A549 (cell line): ENCODE measurements at regions not wholly inside any gene's neighbourhood (a gene's known extent, or its start where the extent isn't known, plus 50 kb on each side); places are given as distances from the start of the nearest gene placed in this dataset.

Experiments used
- ATAC-seq, 2 experiments: fragments of 200-7000 bp in 1 of 2; fragments of >200 bp in 1 of 2; cut with Nextera tagmentation in 1 of 2; cut with Tn5 transposase in 1 of 2; 3 replicates each; pipeline versions ENCODE4 v1.8.0 to v1.9.1; 2018 to 2020; ENCODE audit warnings: mild to moderate bottlenecking in 1 of 2, moderate library complexity in 1 of 2
- CTCF ChIA-PET: fragments of 300-600 bp; sonication (Branson Sonifier 250); formaldehyde crosslinking; extraction: SDS; loops from one replicate; lab custom pipeline; 2021; ENCODE audit warnings: antibody characterized with exemption, inconsistent platforms; lab: Yijun Ruan, JAX
- POLR2A ChIA-PET: fragments of 350-600 bp; formaldehyde crosslinking; extraction: SDS; loops from one replicate; lab custom pipeline; 2021; ENCODE audit warnings: antibody characterized with exemption, inconsistent platforms; lab: Yijun Ruan, JAX
- DNase-seq, 2 experiments: peaks; one replicate each; pipeline versions ENCODE4 v3.0.0 to v3.0.0-alpha.2; 2011 to 2016; ENCODE audit warnings: low read depth in 1 of 2, low spot score in 1 of 2
- FAIRE-seq: peaks from 2 replicates; lab custom pipeline; 2011; peaks lifted over from hg19 to GRCh38; lab: Jason Lieb, UNC
- H3K27ac ChIP-seq, 2 experiments: fragments of >200 bp; sonication (Bioruptor Twin); formaldehyde crosslinking; 3 replicates each; pipeline ENCODE4 v1.5.1; 2016 to 2017
- H3K4me1 ChIP-seq: fragments of >200 bp; sonication (Bioruptor Twin); formaldehyde crosslinking; 3 replicates; pipeline ENCODE4 v1.6.1; 2016
- H3K4me2 ChIP-seq: fragments of >200 bp; sonication (Bioruptor Twin); formaldehyde crosslinking; 3 replicates; pipeline ENCODE4 v1.6.1; 2016
- H3K4me3 ChIP-seq: fragments of >200 bp; sonication (Bioruptor Twin); formaldehyde crosslinking; 3 replicates; pipeline ENCODE4 v1.5.1; 2016
- H3K9me3 ChIP-seq: fragments of >200 bp; sonication (Bioruptor Twin); formaldehyde crosslinking; 3 replicates; pipeline ENCODE4 v1.6.1; 2016
- CHD2 ChIP-seq: fragments of 150-350 bp; IDR thresholded peaks from 2 replicates; pipeline ENCODE4 v1.6.1; 2014; ENCODE audit warnings: low read length; ENCODE audit not compliant: partially characterized antibody
- CHD4 ChIP-seq: fragments of 200-600 bp; sonication (generic); IDR thresholded peaks from 2 replicates; pipeline ENCODE4 v1.6.1; 2016; ENCODE audit warnings: antibody characterized with exemption, mild to moderate bottlenecking, borderline replicate concordance
- EHMT2 ChIP-seq: fragments of 200-600 bp; sonication (generic); IDR thresholded peaks from 2 replicates; pipeline ENCODE4 v1.6.1; 2016; ENCODE audit warnings: antibody characterized with exemption, low read depth, mild to moderate bottlenecking, moderate library complexity
- FOSL2 ChIP-seq, 2 experiments: fragments of 450-650 bp in 1 of 2; fragments of >200 bp in 1 of 2; sonication (Bioruptor Twin) in 1 of 2; formaldehyde crosslinking; IDR thresholded peaks; 2 replicates each; pipeline versions ENCODE4 v1.5.0 to v1.6.1; 2016 to 2020; ENCODE audit warnings: mild to moderate bottlenecking in 1 of 2, moderate library complexity in 1 of 2
- HOXA7 ChIP-seq: fragments of 250-450 bp; sonication (Bioruptor Pico); IDR thresholded peaks from 2 replicates; pipeline ENCODE4 v1.5.0; 2020; ENCODE audit warnings: mild to moderate bottlenecking, moderate library complexity
- KDM5A ChIP-seq: fragments of 200-600 bp; sonication (generic); IDR thresholded peaks from 2 replicates; pipeline ENCODE4 v1.6.1; 2016; ENCODE audit warnings: antibody characterized with exemption, mild to moderate bottlenecking
- MAZ ChIP-seq: fragments of 150-350 bp; IDR thresholded peaks from 2 replicates; pipeline ENCODE4 v1.6.1; 2014; ENCODE audit warnings: antibody characterized with exemption, low read depth, low read length, borderline replicate concordance
- NFE2L2 ChIP-seq: fragments of 150-350 bp; conservative IDR thresholded peaks from 2 replicates; pipeline ENCODE4 v1.6.1; 2014; ENCODE audit warnings: low read length
- NPAS2 ChIP-seq: fragments of 250-450 bp; sonication (Bioruptor Pico); IDR thresholded peaks from 2 replicates; pipeline ENCODE4 v1.8.0; 2022; ENCODE audit warnings: mild to moderate bottlenecking, moderate library complexity, borderline replicate concordance
- NR3C1 ChIP-seq: fragments of >200 bp; sonication (Bioruptor Twin); formaldehyde crosslinking; IDR thresholded peaks from 3 replicates; pipeline ENCODE4 v1.6.1; 2017
- RAD21 ChIP-seq, 2 experiments: fragments of >200 bp in 1 of 2; sonication (Bioruptor Twin) in 1 of 2; formaldehyde crosslinking in 1 of 2; IDR thresholded peaks in 1 of 2; conservative IDR thresholded peaks in 1 of 2; 2 replicates in 1 of 2; 3 replicates in 1 of 2; pipeline ENCODE4 v1.6.1; 2012 to 2018; ENCODE audit warnings: inconsistent platforms in 1 of 2
- RARB ChIP-seq: fragments of 250-450 bp; sonication (Bioruptor Pico); IDR thresholded peaks from 2 replicates; pipeline ENCODE4 v1.8.0; 2021; ENCODE audit warnings: mild to moderate bottlenecking, moderate library complexity
- REST ChIP-seq: fragments of 200-600 bp; sonication (generic); IDR thresholded peaks from 2 replicates; pipeline ENCODE4 v1.6.1; 2016; ENCODE audit warnings: antibody characterized with exemption, mild to moderate bottlenecking, moderate library complexity
- SMC3 ChIP-seq: fragments of >200 bp; sonication (Bioruptor Twin); formaldehyde crosslinking; IDR thresholded peaks from 3 replicates; pipeline ENCODE4 v1.6.1; 2018; ENCODE audit warnings: inconsistent platforms
- SREBF2 ChIP-seq: fragments of 450-650 bp; IDR thresholded peaks from 2 replicates; pipeline ENCODE4 v1.6.1; 2014; ENCODE audit warnings: mild to moderate bottlenecking, moderate library complexity
- TP53 ChIP-seq: fragments of 250-450 bp; sonication (Bioruptor Pico); IDR thresholded peaks from 2 replicates; pipeline ENCODE4 v1.5.0; 2021; ENCODE audit warnings: mild to moderate bottlenecking, moderate library complexity
- ZC3H11A ChIP-seq: fragments of 450-650 bp; IDR thresholded peaks from 2 replicates; pipeline ENCODE4 v1.6.1; 2014; ENCODE audit warnings: antibody characterized with exemption, mild to moderate bottlenecking
- WGBS: methylation state at CpG from one replicate; pipeline ENCODE4 v1.1.6; 2017; ENCODE audit errors: missing lambda C conversion rate; 5-methylcytosine and 5-hydroxymethylcytosine counted together
- TF ChIP-seq, protein P1 (sequence below): fragments of 250-450 bp; sonication (Bioruptor Pico); IDR thresholded peaks from 2 replicates; pipeline ENCODE4 v1.5.0; 2020; ENCODE audit warnings: low read depth, mild to moderate bottlenecking, moderate library complexity
- TF ChIP-seq, protein P2 (sequence below): fragments of 250-450 bp; sonication (Bioruptor Pico); IDR thresholded peaks from 2 replicates; pipeline ENCODE4 v1.5.0; 2021; ENCODE audit warnings: mild to moderate bottlenecking, moderate library complexity, borderline replicate concordance
- TF ChIP-seq, protein P3 (sequence below): IDR thresholded peaks from 2 replicates; pipeline ENCODE4 v1.6.1; 2012; ENCODE audit warnings: low read depth, borderline replicate concordance
- TF ChIP-seq, protein P4 (sequence below): fragments of 150-350 bp; IDR thresholded peaks from 2 replicates; pipeline ENCODE4 v1.6.1; 2014; ENCODE audit warnings: low read depth, mild to moderate bottlenecking, low read length

- CTCF ChIA-PET: interaction anchor here (0.6 kb wide), 1 partner anchor 1209 kb away, joined by 3 read pairs; no protein-coding TSS in a partner anchor
- Histone ChIP-seq H3K4me3 (no peak overlapping the region), H3K9me3 (no peaks in the 10 kb centered on the region), H3K27ac (no peak overlapping the region), H3K4me2 (no peak overlapping the region), H3K4me1 (no peaks in the 10 kb centered on the region)
- WGBS: 57% methylated on average over 7 of the region's 7 CpGs
- ATAC-seq (no peak), FAIRE-seq (no peak), DNase-seq (no peak)
- TF ChIP-seq EHMT2 (no peak), ZC3H11A (no peak), MAZ (no peak), NR3C1 (no peak), CHD4 (no peak), NPAS2 (CRISPR knock-in tag) (no peak), HOXA7 (CRISPR knock-in tag) (no peak), REST (no peak), KDM5A (no peak), CHD2 (no peak), RARB (CRISPR knock-in tag) (no peak), NFE2L2 (no peak), RAD21 (conservative IDR thresholded peaks at IDR 0.05 in 1 of 2, IDR thresholded peaks at IDR 0.05 in 1 of 2) (no peak), SREBF2 (no peak)
- TF ChIP-seq, protein P1, sequence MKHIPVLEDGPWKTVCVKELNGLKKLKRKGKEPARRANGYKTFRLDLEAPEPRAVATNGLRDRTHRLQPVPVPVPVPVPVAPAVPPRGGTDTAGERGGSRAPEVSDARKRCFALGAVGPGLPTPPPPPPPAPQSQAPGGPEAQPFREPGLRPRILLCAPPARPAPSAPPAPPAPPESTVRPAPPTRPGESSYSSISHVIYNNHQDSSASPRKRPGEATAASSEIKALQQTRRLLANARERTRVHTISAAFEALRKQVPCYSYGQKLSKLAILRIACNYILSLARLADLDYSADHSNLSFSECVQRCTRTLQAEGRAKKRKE: no peak
- TF ChIP-seq, protein P2, sequence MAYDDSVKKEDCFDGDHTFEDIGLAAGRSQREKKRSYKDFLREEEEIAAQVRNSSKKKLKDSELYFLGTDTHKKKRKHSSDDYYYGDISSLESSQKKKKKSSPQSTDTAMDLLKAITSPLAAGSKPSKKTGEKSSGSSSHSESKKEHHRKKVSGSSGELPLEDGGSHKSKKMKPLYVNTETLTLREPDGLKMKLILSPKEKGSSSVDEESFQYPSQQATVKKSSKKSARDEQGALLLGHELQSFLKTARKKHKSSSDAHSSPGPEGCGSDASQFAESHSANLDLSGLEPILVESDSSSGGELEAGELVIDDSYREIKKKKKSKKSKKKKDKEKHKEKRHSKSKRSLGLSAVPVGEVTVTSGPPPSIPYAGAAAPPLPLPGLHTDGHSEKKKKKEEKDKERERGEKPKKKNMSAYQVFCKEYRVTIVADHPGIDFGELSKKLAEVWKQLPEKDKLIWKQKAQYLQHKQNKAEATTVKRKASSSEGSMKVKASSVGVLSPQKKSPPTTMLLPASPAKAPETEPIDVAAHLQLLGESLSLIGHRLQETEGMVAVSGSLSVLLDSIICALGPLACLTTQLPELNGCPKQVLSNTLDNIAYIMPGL (CRISPR knock-in tag): no peak
- TF ChIP-seq, protein P3, sequence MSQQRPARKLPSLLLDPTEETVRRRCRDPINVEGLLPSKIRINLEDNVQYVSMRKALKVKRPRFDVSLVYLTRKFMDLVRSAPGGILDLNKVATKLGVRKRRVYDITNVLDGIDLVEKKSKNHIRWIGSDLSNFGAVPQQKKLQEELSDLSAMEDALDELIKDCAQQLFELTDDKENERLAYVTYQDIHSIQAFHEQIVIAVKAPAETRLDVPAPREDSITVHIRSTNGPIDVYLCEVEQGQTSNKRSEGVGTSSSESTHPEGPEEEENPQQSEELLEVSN: no peak
- TF ChIP-seq, protein P4, sequence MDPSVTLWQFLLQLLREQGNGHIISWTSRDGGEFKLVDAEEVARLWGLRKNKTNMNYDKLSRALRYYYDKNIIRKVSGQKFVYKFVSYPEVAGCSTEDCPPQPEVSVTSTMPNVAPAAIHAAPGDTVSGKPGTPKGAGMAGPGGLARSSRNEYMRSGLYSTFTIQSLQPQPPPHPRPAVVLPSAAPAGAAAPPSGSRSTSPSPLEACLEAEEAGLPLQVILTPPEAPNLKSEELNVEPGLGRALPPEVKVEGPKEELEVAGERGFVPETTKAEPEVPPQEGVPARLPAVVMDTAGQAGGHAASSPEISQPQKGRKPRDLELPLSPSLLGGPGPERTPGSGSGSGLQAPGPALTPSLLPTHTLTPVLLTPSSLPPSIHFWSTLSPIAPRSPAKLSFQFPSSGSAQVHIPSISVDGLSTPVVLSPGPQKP: no peak
- POLR2A ChIA-PET: no interaction called here
Measured at GRCh38 chr6:193180-193579, 99.1 kb upstream of the DUSP22 start.

- ATAC-seq: no peak
- no peak for TF ChIP-seq FOSL2 (IDR thresholded peaks at IDR 0.05)
- no peak for TF ChIP-seq FOSL2 (CRISPR knock-in tag; IDR thresholded peaks at IDR 0.05)
- no peak for TF ChIP-seq TP53
- TF ChIP-seq KDM5A: no peak
- TF ChIP-seq SMC3: no peak
- TF ChIP-seq, protein P3: no peak
- TF ChIP-seq, protein P1: no peak
- no peaks in the 10 kb centered on the region for H3K9me3 ChIP-seq
- WGBS: 63% methylated on average over 7 of the region's 7 CpGs
- no peaks in the 10 kb centered on the region for H3K4me1 ChIP-seq
- no peak for DNase-seq
- H3K4me2 ChIP-seq: no peak overlapping the region
- no peak overlapping the region for H3K4me3 ChIP-seq
- no peak for FAIRE-seq
- no peak overlapping the region for H3K27ac ChIP-seq
- POLR2A ChIA-PET: no interaction called here
- CTCF ChIA-PET: no interaction called here
Measured at GRCh38 chr6:193773-194310, 98.4 kb upstream of the DUSP22 start.
